ENCODE measurements at regions not wholly inside any gene's neighbourhood (a gene's known extent, or its start where the extent isn't known, plus 50 kb on each side); places are given as distances from the start of the nearest gene placed in this dataset.

DNA sequence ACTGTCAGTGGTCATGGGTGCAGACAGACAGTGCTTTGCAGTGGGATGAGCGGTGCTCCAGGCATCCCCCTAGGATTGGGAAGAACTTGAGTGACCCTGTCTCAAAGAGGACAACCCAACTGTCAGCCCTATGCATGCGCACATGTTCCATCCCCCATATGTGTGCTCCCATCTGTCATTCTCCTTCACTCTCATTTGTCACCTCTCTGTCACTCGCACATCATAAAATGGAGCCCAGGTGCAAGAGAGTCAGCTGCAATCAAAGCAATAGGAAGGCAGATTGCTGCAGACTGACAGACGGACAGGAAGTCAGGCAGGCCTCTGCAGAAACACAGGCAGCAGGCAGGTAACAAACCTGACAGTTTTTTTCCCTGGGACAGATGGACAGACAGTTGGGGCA, 101.8 kb upstream of the CCL1 start:
- TF ChIP-seq, protein P1, sequence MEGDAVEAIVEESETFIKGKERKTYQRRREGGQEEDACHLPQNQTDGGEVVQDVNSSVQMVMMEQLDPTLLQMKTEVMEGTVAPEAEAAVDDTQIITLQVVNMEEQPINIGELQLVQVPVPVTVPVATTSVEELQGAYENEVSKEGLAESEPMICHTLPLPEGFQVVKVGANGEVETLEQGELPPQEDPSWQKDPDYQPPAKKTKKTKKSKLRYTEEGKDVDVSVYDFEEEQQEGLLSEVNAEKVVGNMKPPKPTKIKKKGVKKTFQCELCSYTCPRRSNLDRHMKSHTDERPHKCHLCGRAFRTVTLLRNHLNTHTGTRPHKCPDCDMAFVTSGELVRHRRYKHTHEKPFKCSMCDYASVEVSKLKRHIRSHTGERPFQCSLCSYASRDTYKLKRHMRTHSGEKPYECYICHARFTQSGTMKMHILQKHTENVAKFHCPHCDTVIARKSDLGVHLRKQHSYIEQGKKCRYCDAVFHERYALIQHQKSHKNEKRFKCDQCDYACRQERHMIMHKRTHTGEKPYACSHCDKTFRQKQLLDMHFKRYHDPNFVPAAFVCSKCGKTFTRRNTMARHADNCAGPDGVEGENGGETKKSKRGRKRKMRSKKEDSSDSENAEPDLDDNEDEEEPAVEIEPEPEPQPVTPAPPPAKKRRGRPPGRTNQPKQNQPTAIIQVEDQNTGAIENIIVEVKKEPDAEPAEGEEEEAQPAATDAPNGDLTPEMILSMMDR (IDR thresholded peaks at IDR 0.05), result no peak
- TF ChIP-seq POLR2A (IDR thresholded peaks at IDR 0.05), result no peak
